ENCODE measurements at regions not wholly inside any gene's neighbourhood (a gene's known extent, or its start where the extent isn't known, plus 50 kb on each side); places are given as distances from the start of the nearest gene placed in this dataset.
A peak's percentile ranks its signal among the peaks of the same experiment; 100 is the strongest.

DNA sequence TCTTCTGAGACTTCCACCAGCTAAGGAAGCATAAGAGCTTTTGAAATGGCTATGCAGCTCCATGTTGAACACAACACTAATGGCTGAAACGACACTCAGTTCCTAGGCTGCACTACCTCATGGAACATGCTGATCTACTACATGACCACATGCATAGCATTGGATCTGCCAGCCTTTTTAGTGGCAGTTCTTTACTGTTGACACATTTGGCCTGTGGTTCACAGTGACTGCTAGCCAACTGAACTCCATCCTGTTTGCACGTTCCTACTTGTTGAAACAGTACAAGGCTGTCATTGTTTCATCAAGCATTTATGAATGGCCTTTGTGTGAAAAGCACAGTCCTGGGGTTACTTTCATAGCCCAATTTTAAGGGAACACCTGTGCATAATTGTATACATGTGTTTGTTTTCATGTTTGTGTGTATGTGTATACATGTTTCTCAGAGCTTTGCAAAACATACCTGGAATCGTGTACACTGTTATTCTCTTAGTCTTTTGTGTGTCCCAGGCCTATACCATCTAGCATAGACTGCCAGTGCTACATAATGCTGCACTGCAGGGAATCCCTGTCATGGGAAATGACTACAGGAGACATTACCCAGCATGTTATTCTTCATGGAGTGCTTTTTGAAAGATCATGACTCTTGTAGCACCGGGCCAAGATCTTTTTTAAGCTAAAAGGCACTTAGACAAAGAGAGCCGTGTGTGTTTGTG lies 179.6 kb upstream of the ESRRG start:
- no peaks in the 10 kb centered on the region for H3K27me3 Mint-ChIP-seq
- no peak for DNase-seq
- H3K4me3 ChIP-seq (ENCODE audit: low read length), result no peak overlapping the region
- no peak overlapping the region for H3K4me3 Mint-ChIP-seq
- H3K27me3 ChIP-seq (ENCODE audit: insufficient read depth, low read length, poor library complexity, severe bottlenecking), result no peaks in the 10 kb centered on the region
- H3K9me3 ChIP-seq (ENCODE audit: low read length), result no peaks in the 10 kb centered on the region
- ChIA-PET CTCF (interaction anchor here (0.5 kb wide), 1 partner anchor 38 kb away, joined by 3 read pairs; no protein-coding TSS in a partner anchor), POLR2A (no interaction called here)
- H3K27ac ChIP-seq (ENCODE audit: low read depth, low read length), result no peak overlapping the region
- no peaks in the 10 kb centered on the region for H3K36me3 Mint-ChIP-seq
- H3K36me3 ChIP-seq (ENCODE audit: insufficient read depth, low read length), result no peaks in the 10 kb centered on the region
- no peaks in the 10 kb centered on the region for H3K4me1 Mint-ChIP-seq
- peaks cover 2 to 6% (median 4%) of the 10 kb centered on the region in 5 donors for H3K9me3 Mint-ChIP-seq
- no peaks in the 10 kb centered on the region for H3K4me1 ChIP-seq (ENCODE audit: insufficient read depth, low read length)
- H3K27ac Mint-ChIP-seq, result no peak overlapping the region

DNA sequence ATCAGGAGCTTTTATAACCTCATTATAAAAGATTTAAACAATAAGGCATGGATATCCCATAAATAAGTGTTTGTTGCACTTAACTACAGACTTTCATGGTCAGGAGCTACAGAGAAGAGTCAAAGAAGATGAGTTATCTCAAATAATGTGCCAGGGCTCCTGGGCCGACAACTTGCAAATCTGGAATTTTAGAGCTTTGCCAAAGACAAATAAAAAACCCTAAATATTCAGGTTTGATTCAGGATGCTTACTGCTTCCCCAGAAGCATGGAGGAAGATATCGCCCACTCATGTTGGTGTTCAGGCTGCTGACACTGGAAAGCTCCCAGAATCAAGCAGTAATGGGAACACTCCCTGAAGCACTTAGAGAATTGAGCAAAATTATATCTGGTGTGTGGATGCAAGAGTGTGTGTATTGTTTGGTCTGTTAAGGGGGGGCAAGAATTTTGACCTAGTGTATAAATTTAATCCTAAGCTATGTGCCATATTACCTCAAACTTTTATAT lies 176.9 kb upstream of the ESRRG start:
- ChIA-PET CTCF (no interaction called here), POLR2A (no interaction called here)
- no peak overlapping the region for H3K4me3 ChIP-seq (ENCODE audit: low read length)
- Mint-ChIP-seq H3K4me3 (no peak overlapping the region), H3K9me3 (peaks cover 0 to 6% (median 4%) of the 10 kb centered on the region in 5 donors), H3K4me1 (no peaks in the 10 kb centered on the region), H3K27ac (no peak overlapping the region), H3K36me3 (no peaks in the 10 kb centered on the region), H3K27me3 (no peaks in the 10 kb centered on the region)
- no peak for DNase-seq
- H3K27ac ChIP-seq (ENCODE audit: low read depth, low read length), result no peak overlapping the region
- H3K27me3 ChIP-seq (ENCODE audit: insufficient read depth, low read length, poor library complexity, severe bottlenecking), result no peaks in the 10 kb centered on the region
- H3K36me3 ChIP-seq (ENCODE audit: insufficient read depth, low read length), result no peaks in the 10 kb centered on the region
- no peaks in the 10 kb centered on the region for H3K4me1 ChIP-seq (ENCODE audit: insufficient read depth, low read length)
- no peaks in the 10 kb centered on the region for H3K9me3 ChIP-seq (ENCODE audit: low read length)

GRCh38 chr1:216898801-216899200 lies 175.6 kb upstream of the ESRRG start:
- no peak overlapping the region for H3K27ac Mint-ChIP-seq
- peaks cover 0 to 6% (median 4%) of the 10 kb centered on the region in 5 donors for H3K9me3 Mint-ChIP-seq
- no peaks in the 10 kb centered on the region for H3K36me3 Mint-ChIP-seq
- H3K4me3 ChIP-seq (ENCODE audit: low read length), result no peak overlapping the region
- H3K4me1 ChIP-seq (ENCODE audit: insufficient read depth, low read length), result no peaks in the 10 kb centered on the region
- no peak for DNase-seq
- no peak overlapping the region for H3K4me3 Mint-ChIP-seq
- H3K36me3 ChIP-seq (ENCODE audit: insufficient read depth, low read length), result no peaks in the 10 kb centered on the region
- H3K4me1 Mint-ChIP-seq, result no peaks in the 10 kb centered on the region
- H3K27me3 ChIP-seq (ENCODE audit: insufficient read depth, low read length, poor library complexity, severe bottlenecking), result no peaks in the 10 kb centered on the region
- ChIA-PET POLR2A (no interaction called here), CTCF (no interaction called here)
- H3K27ac ChIP-seq (ENCODE audit: low read depth, low read length), result no peak overlapping the region
- H3K9me3 ChIP-seq (ENCODE audit: low read length), result no peaks in the 10 kb centered on the region
- no peaks in the 10 kb centered on the region for H3K27me3 Mint-ChIP-seq

- Mint-ChIP-seq H3K27me3 (no peaks in the 10 kb centered on the region), H3K27ac (no peak overlapping the region), H3K9me3 (peaks cover 0 to 7% (median 0%) of the 10 kb centered on the region in 5 donors), H3K4me1 (no peaks in the 10 kb centered on the region), H3K4me3 (no peak overlapping the region), H3K36me3 (no peaks in the 10 kb centered on the region)
- Histone ChIP-seq H3K4me1 (ENCODE audit: insufficient read depth, low read length) (no peaks in the 10 kb centered on the region), H3K27ac (ENCODE audit: low read depth, low read length) (no peak overlapping the region), H3K9me3 (ENCODE audit: low read length) (no peaks in the 10 kb centered on the region), H3K27me3 (ENCODE audit: insufficient read depth, low read length, poor library complexity, severe bottlenecking) (no peaks in the 10 kb centered on the region), H3K4me3 (ENCODE audit: low read length) (no peak overlapping the region), H3K36me3 (ENCODE audit: insufficient read depth, low read length) (no peaks in the 10 kb centered on the region)
- no peak for DNase-seq
- POLR2A ChIA-PET, result no interaction called here
- CTCF ChIA-PET, result no interaction called here
These were observed 172.9 kb upstream of the ESRRG start for GRCh38 chr1:216896146-216896545.

DNA sequence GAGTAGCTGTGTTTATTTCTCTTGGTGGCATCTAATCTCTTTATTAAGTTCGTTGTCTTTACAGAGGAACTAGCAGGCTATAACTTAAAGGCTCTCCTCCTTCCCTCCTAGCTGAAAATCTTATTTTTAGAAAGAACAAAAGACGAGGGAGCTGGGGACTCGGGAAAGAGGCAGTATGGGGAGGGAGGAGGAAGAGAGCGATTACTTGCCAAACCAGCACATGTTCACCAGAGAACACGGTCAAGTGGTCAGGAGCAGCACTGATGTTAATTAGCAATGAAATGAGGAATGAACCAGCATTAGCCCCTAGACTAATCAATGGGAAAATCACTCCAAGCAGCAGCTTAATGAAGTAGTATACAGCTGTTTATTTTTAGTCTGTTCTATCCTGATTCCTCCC lies 171.3 kb upstream of the ESRRG start:
- Mint-ChIP-seq H3K27me3 (no peaks in the 10 kb centered on the region), H3K4me1 (no peaks in the 10 kb centered on the region), H3K4me3 (no peak overlapping the region), H3K9me3 (peaks cover 0 to 11% (median 0%) of the 10 kb centered on the region in 5 donors), H3K27ac (peak overlapping the region in 1 of 8 donors; percentile 70), H3K36me3 (no peaks in the 10 kb centered on the region)
- Histone ChIP-seq H3K4me1 (ENCODE audit: insufficient read depth, low read length) (no peaks in the 10 kb centered on the region), H3K4me3 (ENCODE audit: low read length) (no peak overlapping the region), H3K36me3 (ENCODE audit: insufficient read depth, low read length) (no peaks in the 10 kb centered on the region), H3K9me3 (ENCODE audit: low read length) (no peaks in the 10 kb centered on the region), H3K27ac (ENCODE audit: low read depth, low read length) (no peak overlapping the region), H3K27me3 (ENCODE audit: insufficient read depth, low read length, poor library complexity, severe bottlenecking) (no peaks in the 10 kb centered on the region)
- ChIA-PET CTCF (no interaction called here), POLR2A (no interaction called here)
- no peak for DNase-seq

- ChIA-PET POLR2A (no interaction called here), CTCF (no interaction called here)
- no peak for DNase-seq
- H3K4me3 ChIP-seq (ENCODE audit: low read length), result no peak overlapping the region
- H3K36me3 ChIP-seq (ENCODE audit: insufficient read depth, low read length), result no peaks in the 10 kb centered on the region
- no peaks in the 10 kb centered on the region for H3K4me1 ChIP-seq (ENCODE audit: insufficient read depth, low read length)
- Mint-ChIP-seq H3K9me3 (peaks cover 0 to 11% (median 0%) of the 10 kb centered on the region in 5 donors), H3K4me1 (no peaks in the 10 kb centered on the region), H3K4me3 (no peak overlapping the region), H3K27ac (no peak overlapping the region), H3K36me3 (no peaks in the 10 kb centered on the region), H3K27me3 (no peaks in the 10 kb centered on the region)
- no peak overlapping the region for H3K27ac ChIP-seq (ENCODE audit: low read depth, low read length)
- no peaks in the 10 kb centered on the region for H3K9me3 ChIP-seq (ENCODE audit: low read length)
- H3K27me3 ChIP-seq (ENCODE audit: insufficient read depth, low read length, poor library complexity, severe bottlenecking), result no peaks in the 10 kb centered on the region
These were observed 169.4 kb upstream of the ESRRG start for GRCh38 chr1:216892581-216893160.

- DNase-seq, result no peak
- ChIA-PET POLR2A (no interaction called here), CTCF (no interaction called here)
- Histone ChIP-seq H3K27ac (ENCODE audit: low read depth, low read length) (no peak overlapping the region), H3K4me3 (ENCODE audit: low read length) (no peak overlapping the region), H3K27me3 (ENCODE audit: insufficient read depth, low read length, poor library complexity, severe bottlenecking) (no peaks in the 10 kb centered on the region), H3K4me1 (ENCODE audit: insufficient read depth, low read length) (no peaks in the 10 kb centered on the region), H3K36me3 (ENCODE audit: insufficient read depth, low read length) (no peaks in the 10 kb centered on the region), H3K9me3 (ENCODE audit: low read length) (no peaks in the 10 kb centered on the region)
- Mint-ChIP-seq H3K27me3 (no peaks in the 10 kb centered on the region), H3K4me3 (no peak overlapping the region), H3K27ac (no peak overlapping the region), H3K9me3 (peaks cover 0 to 9% (median 2%) of the 10 kb centered on the region in 5 donors), H3K36me3 (no peaks in the 10 kb centered on the region), H3K4me1 (no peaks in the 10 kb centered on the region)
These were observed 167.6 kb upstream of the ESRRG start for GRCh38 chr1:216890871-216891270.

DNA sequence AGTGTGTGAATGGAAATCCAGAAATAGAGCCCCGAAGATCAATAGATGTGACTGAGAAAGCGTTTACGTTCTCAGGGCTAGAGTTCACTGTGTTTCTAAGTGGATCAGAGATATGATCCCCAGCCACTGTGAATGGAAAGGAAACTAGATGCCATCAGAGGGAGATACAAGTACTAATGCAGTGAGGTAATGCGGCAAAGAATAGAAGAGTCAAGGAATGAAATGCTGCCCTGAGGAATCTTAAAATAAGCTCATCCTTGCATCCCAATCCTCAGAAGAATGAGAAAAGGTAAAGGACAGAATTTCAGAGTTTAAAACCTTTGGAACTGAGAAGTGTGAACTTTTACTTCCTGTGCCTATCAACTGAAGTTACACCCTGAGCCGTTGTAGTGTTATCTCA lies 165.5 kb upstream of the ESRRG start:
- Mint-ChIP-seq H3K36me3 (no peaks in the 10 kb centered on the region), H3K4me3 (no peak overlapping the region), H3K27ac (no peak overlapping the region), H3K4me1 (no peaks in the 10 kb centered on the region), H3K9me3 (peaks cover 0 to 12% (median 5%) of the 10 kb centered on the region in 5 donors), H3K27me3 (peaks cover 0 to 1% of the 10 kb centered on the region in 2 donors)
- H3K4me3 ChIP-seq (ENCODE audit: low read length), result no peak overlapping the region
- no peaks in the 10 kb centered on the region for H3K27me3 ChIP-seq (ENCODE audit: insufficient read depth, low read length, poor library complexity, severe bottlenecking)
- ChIA-PET CTCF (no interaction called here), POLR2A (no interaction called here)
- DNase-seq, result no peak
- no peaks in the 10 kb centered on the region for H3K9me3 ChIP-seq (ENCODE audit: low read length)
- H3K36me3 ChIP-seq (ENCODE audit: insufficient read depth, low read length), result no peaks in the 10 kb centered on the region
- H3K27ac ChIP-seq (ENCODE audit: low read depth, low read length), result no peak overlapping the region
- no peaks in the 10 kb centered on the region for H3K4me1 ChIP-seq (ENCODE audit: insufficient read depth, low read length)
